ENCODE measurements at regions not wholly inside any gene's neighbourhood (a gene's known extent, or its start where the extent isn't known, plus 50 kb on each side); places are given as distances from the start of the nearest gene placed in this dataset.

GRCh38 chr1:30335389-30335996 lies 387.9 kb downstream of the MATN1 start:
- no peaks in the 10 kb centered on the region for H3K9me3 ChIP-seq (ENCODE audit: low read length)
- DNase-seq (ENCODE audit: low spot score), result no peak
- no peak overlapping the region for H3K27ac ChIP-seq (ENCODE audit: extremely low read length, insufficient read depth, low read length)
- no peaks in the 10 kb centered on the region for H3K27me3 ChIP-seq (ENCODE audit: control insufficient read depth in 1 of 2, insufficient read depth in 2 of 2, low read length in 2 of 2)
- 0% methylated on average over 1 of the region's 3 CpGs for WGBS (ENCODE audit: low lambda C conversion rate)
- H4K20me1 ChIP-seq (ENCODE audit: insufficient read depth, low read length), result no peaks in the 10 kb centered on the region
- no peaks in the 10 kb centered on the region for H3K79me2 ChIP-seq (ENCODE audit: insufficient read depth, low read length)
- POLR2A ChIA-PET, result no interaction called here
- no peak overlapping the region for H3K9ac ChIP-seq (ENCODE audit: insufficient read depth, low read depth, low read length)
- intact Hi-C loops (cut with micrococcal nuclease; ENCODE audit: unreplicated experiment) (no loop called here), in situ Hi-C loops (cut with HindIII; ENCODE audit: extremely low pct_ligation_motif_present, low pct_unique_long_range_greater_than_20kb) (no loop called here)
- CTCF ChIA-PET (ENCODE audit: low intra/inter-chr PET ratio, low total read pairs), result no interaction called here
- H3K4me1 ChIP-seq (ENCODE audit: insufficient read depth, low read length), result no peaks in the 10 kb centered on the region
- TF ChIP-seq TERF1 (CRISPR knock-in tag; IDR thresholded peaks at IDR 0.05) (no peak), ZNF773 (CRISPR knock-in tag; IDR thresholded peaks at IDR 0.05; ENCODE audit: borderline replicate concordance) (no peak), ZNF225 (CRISPR knock-in tag; IDR thresholded peaks at IDR 0.05) (no peak), REXO4 (CRISPR knock-in tag; IDR thresholded peaks at IDR 0.05; ENCODE audit: borderline replicate concordance) (no peak), NFYC (CRISPR knock-in tag; IDR thresholded peaks at IDR 0.05) (no peak), REST (IDR thresholded peaks at IDR 0.05; ENCODE audit: borderline replicate concordance in 1 of 2, low read depth in 1 of 2, low read length in 2 of 2) (no peak), FOXO1 (CRISPR knock-in tag; IDR thresholded peaks at IDR 0.05) (no peak), KLF16 (CRISPR knock-in tag; IDR thresholded peaks at IDR 0.05) (no peak), ZNF333 (CRISPR knock-in tag; IDR thresholded peaks at IDR 0.05; ENCODE audit: borderline replicate concordance) (no peak), AGO1 (IDR thresholded peaks at IDR 0.05; ENCODE audit: low read depth, low read length, poor library complexity, severe bottlenecking) (no peak), ZNF24 (IDR thresholded peaks at IDR 0.05) (no peak), GFI1 (CRISPR knock-in tag; IDR thresholded peaks at IDR 0.05; ENCODE audit: borderline replicate concordance) (no peak), ZNF598 (CRISPR knock-in tag; IDR thresholded peaks at IDR 0.05; ENCODE audit: borderline replicate concordance) (no peak), ZNF747 (CRISPR knock-in tag; IDR thresholded peaks at IDR 0.05; ENCODE audit: borderline replicate concordance) (no peak), KLF6 (CRISPR knock-in tag; IDR thresholded peaks at IDR 0.05) (no peak), ZNF136 (CRISPR knock-in tag; IDR thresholded peaks at IDR 0.05; ENCODE audit: low read depth) (no peak), TARDBP (CRISPR knock-in tag; IDR thresholded peaks at IDR 0.05) (no peak), ZIK1 (CRISPR knock-in tag; IDR thresholded peaks at IDR 0.05; ENCODE audit: borderline replicate concordance, low read depth) (no peak), GATAD2A (CRISPR knock-in tag; IDR thresholded peaks at IDR 0.05) (no peak)
- TF ChIP-seq, protein P1, sequence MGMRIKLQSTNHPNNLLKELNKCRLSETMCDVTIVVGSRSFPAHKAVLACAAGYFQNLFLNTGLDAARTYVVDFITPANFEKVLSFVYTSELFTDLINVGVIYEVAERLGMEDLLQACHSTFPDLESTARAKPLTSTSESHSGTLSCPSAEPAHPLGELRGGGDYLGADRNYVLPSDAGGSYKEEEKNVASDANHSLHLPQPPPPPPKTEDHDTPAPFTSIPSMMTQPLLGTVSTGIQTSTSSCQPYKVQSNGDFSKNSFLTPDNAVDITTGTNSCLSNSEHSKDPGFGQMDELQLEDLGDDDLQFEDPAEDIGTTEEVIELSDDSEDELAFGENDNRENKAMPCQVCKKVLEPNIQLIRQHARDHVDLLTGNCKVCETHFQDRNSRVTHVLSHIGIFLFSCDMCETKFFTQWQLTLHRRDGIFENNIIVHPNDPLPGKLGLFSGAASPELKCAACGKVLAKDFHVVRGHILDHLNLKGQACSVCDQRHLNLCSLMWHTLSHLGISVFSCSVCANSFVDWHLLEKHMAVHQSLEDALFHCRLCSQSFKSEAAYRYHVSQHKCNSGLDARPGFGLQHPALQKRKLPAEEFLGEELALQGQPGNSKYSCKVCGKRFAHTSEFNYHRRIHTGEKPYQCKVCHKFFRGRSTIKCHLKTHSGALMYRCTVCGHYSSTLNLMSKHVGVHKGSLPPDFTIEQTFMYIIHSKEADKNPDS (CRISPR knock-in tag; IDR thresholded peaks at IDR 0.05), result no peak
- H3K4me2 ChIP-seq (ENCODE audit: low read depth, low read length), result no peak overlapping the region
- BruUV-seq (replicated peaks), result no TSS peak
- H3K36me3 ChIP-seq (replicated peaks in 1 of 2; ENCODE audit: control insufficient read depth in 1 of 2, insufficient read depth in 2 of 2, low read length in 2 of 2), result no peaks in the 10 kb centered on the region
- ATAC-seq, result no peak
- FAIRE-seq, result no peak
- no peak overlapping the region for H3K4me3 ChIP-seq (replicated peaks in 1 of 3; ENCODE audit: insufficient read depth in 1 of 3, low read depth in 2 of 3, low read length in 3 of 3)
- no peak overlapping the region for H2AFZ ChIP-seq (ENCODE audit: low read length)
